CD4-positive, alpha-beta T cell treated with Interleukin-15 for 4 hours (primary cell): ENCODE measurements at regions not wholly inside any gene's neighbourhood (a gene's known extent, or its start where the extent isn't known, plus 50 kb on each side); places are given as distances from the start of the nearest gene placed in this dataset.
"Not testable (repeated sequence)": the region's sequence is repeated elsewhere in the genome, so short reads cannot be mapped to it uniquely, and the experiment has no call there.

Experiments used
- DNase-seq: peaks from one replicate; pipeline ENCODE4 v3.0.0-alpha.2; 2020; ENCODE audit warnings: low spot score

GRCh38 chr10:131580674-131581073 lies 269.2 kb upstream of the TCERG1L start:
- no peak for DNase-seq

GRCh38 chr10:131581547-131581946 lies 270.0 kb upstream of the TCERG1L start:
- DNase-seq: not testable (repeated sequence)

- DNase-seq: no peak
Observed at GRCh38 chr10:131584287-131584686, 272.8 kb upstream of the TCERG1L start.

- no peak for DNase-seq
Observed at GRCh38 chr10:131585761-131586160, 274.2 kb upstream of the TCERG1L start.

- no peak for DNase-seq
Observed at GRCh38 chr10:131586958-131587357, 275.4 kb upstream of the TCERG1L start.

GRCh38 chr10:131587976-131588680 lies 276.6 kb upstream of the TCERG1L start:
- no peak for DNase-seq

GRCh38 chr10:131588704-131589220 lies 277.2 kb upstream of the TCERG1L start:
- DNase-seq: no peak

GRCh38 chr10:131590567-131590966 lies 279.0 kb upstream of the TCERG1L start:
- no peak for DNase-seq

- no peak for DNase-seq
Observed at GRCh38 chr10:131591936-131592335, 280.4 kb upstream of the TCERG1L start.

GRCh38 chr10:131609176-131609575 lies 291.6 kb upstream of the PPP2R2D start:
- no peak for DNase-seq

GRCh38 chr10:131615150-131615549 lies 285.7 kb upstream of the PPP2R2D start:
- DNase-seq: no peak

GRCh38 chr10:131616040-131616439 lies 284.8 kb upstream of the PPP2R2D start:
- DNase-seq: no peak

GRCh38 chr10:131617113-131617858 lies 283.5 kb upstream of the PPP2R2D start:
- DNase-seq: no peak

GRCh38 chr10:131618587-131619267 lies 282.1 kb upstream of the PPP2R2D start:
- DNase-seq: no peak

GRCh38 chr10:131620314-131620713 lies 280.5 kb upstream of the PPP2R2D start:
- no peak for DNase-seq

- DNase-seq: no peak
Observed at GRCh38 chr10:131620904-131621303, 279.9 kb upstream of the PPP2R2D start.

- no peak for DNase-seq
Observed at GRCh38 chr10:131621784-131622624, 278.8 kb upstream of the PPP2R2D start.

- DNase-seq: no peak
Observed at GRCh38 chr10:131625041-131625440, 275.8 kb upstream of the PPP2R2D start.

GRCh38 chr10:131626274-131626673 lies 274.5 kb upstream of the PPP2R2D start:
- DNase-seq: no peak

- no peak for DNase-seq
Observed at GRCh38 chr10:131629026-131629770, 271.6 kb upstream of the PPP2R2D start.

GRCh38 chr10:131630772-131631258 lies 270.0 kb upstream of the PPP2R2D start:
- DNase-seq: no peak
